ENCODE measurements at regions not wholly inside any gene's neighbourhood (a gene's known extent, or its start where the extent isn't known, plus 50 kb on each side); places are given as distances from the start of the nearest gene placed in this dataset.

GRCh38 chr12:13692332-13692731 is 289.1 kb downstream of the GRIN2B start:
- TF ChIP-seq EZH2 (optimal IDR thresholded peaks at IDR 0.05; ENCODE audit: low read depth, low read length) (no peak), EZH2phosphoT487 (IDR thresholded peaks at IDR 0.05; ENCODE audit: low read length) (no peak)

Measured in MM.1S (cell line).